ENCODE measurements at regions not wholly inside any gene's neighbourhood (a gene's known extent, or its start where the extent isn't known, plus 50 kb on each side); places are given as distances from the start of the nearest gene placed in this dataset.
"Not testable (repeated sequence)": the region's sequence is repeated elsewhere in the genome, so short reads cannot be mapped to it uniquely, and the experiment has no call there.

GRCh38 chr10:3881622-3882021 is 96.6 kb upstream of the KLF6 start:
- no peak for DNase-seq

DNA sequence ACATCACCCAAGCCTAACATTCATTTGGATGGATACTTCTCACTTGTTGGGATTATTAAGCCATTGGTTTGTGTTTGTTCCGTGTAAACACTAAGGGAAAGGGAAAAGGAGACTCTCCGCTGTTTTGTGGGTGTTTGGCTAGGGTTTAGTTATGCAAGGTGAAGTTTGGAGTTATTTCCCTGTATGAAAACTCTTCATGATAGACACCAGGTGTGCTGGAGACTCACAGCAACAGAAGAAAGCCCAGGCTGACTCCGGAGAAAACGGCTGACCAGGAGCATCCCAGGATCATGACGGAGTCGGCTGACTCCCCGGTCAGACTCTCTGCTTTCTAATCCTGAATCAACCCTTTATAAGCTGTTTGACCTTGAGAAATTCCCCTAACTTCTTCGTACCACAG is 94.1 kb upstream of the KLF6 start:
- no peak for DNase-seq

DNA sequence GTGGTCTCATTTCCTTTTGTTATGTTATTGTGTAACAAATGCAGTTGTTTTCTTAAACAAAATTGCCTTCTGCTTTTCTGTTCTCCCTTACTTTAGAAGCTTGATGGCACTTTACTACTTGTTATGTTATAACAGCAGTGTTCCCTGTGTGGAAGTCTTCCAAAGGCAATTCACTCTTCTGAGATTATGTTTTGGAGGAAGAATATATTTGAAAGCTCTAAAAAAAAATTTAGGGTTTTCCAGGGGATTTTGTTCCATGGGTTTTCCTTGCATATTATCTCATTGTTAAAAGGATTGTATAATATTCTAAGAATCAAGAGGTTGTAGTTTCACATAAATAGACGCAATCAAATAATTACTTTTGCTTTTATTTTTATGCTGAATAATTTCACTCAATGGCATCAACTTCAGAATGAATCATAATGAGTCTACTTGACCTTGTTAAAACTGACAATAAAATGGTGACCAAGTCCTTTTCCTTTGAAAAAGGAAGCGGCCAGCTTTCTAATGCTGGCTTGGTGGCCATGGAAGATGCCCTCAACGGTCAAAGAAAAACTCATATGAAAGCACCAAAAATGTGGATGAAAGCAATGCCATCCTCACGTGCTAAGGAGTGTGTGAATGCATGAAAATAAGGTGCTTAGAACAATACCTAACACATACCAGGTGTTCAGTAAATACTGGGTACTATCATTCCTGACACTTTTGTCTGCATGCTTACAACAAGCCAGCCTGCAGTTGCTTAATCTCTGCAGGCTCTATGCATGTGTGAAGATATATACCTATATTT is 92.4 kb upstream of the KLF6 start:
- DNase-seq, result no peak

DNA sequence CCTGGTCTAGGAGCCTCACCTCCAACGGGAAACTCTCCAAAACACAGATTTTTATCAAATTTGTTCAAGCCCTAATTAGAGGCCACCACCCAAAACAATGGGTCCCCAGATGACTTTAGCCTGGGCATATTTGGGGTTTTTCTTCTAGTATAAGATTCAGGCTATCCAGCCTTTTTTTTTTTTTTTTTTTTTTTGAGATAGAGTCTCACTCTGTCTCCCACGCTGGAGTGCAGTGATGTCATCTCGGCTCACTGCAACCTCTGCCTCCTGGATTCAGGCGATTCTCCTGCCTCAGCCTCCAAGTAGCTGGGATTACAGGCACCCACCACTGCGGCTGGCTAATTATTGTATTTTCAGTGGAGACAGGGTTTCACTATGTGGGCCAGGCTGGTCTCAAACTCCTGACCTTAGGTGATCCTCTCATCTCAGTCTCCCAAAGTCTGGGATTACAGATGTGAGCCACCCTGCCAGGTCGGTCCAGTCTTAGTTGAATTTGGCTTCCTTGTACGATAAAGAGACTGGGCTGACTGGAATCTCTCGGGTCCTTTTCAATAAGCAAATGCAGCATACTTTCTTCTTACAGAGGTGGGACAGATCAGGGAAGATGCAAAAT is 91.4 kb upstream of the KLF6 start:
- no peak for DNase-seq

DNA sequence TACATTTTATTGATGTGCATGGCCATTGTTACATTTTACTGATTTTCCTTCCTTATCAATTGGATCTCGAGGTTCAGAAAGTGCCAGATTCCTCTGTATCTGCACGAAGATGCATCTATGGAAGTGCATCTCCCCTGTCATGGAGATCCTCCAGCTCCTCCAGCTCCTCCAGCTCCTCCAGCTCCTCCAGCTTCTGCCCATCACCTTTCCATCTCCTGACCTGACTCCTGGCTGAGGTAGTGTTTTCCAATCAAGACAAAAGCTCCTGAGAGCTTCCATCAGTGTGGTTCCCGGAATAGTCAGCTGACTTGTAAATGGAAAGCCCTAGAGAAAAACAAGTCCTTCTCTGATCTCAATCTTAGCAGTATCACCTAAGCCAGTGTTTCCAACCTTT is 90.8 kb upstream of the KLF6 start:
- no peak for DNase-seq

- no peak for DNase-seq
These were observed 90.2 kb upstream of the KLF6 start for GRCh38 chr10:3874990-3875841.

DNA sequence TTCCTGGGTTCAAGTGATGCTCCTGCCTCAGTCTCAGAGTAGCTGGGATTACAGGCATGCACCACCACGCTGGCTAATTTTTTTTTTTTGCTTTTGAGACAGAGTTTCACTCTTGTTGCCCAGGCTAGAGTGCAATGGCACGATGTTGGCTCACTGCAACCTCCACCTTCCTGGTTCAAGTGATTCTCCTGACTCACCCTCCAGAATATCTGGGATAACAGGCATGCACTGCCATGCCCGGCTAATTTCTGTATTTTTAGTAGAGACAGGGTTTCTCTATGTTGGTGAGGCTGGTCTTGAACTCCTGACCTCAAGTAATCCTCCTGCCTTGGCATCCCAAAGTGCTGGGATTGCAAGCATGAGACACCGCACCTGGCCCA is 89.6 kb upstream of the KLF6 start:
- not testable (repeated sequence) for DNase-seq

DNA sequence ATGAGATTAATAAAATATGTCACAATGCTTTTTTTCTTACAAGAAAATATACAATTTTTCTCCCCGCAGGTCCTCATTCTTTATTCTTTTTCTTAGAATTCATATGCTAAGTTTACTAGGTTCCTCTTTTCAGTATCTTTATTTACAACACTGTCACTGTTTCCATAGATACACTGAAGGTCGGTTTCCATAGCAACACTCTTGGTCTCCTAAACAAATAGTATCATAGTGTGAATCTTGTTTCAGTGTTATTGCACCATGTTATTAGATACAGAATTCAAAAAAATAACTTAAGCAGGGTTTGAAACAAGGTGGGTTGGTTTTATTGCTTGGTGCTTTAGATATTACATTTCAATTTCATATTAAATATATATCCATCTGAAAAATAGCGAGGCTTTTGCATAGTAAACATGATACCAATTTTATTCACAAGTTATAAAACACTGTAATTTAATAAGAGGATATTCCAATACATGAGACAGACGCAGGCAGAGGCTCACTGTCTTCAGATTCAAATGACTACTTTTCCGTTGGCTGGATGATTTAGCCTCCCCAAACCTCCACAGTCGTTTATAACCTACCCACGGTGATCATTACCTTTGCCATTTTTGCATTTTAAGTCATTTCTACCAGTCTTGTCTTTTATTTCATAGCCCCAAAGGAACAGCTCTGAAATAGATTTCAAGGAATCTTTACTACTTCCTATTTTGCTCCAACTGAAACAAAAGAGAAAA is 88.9 kb upstream of the KLF6 start:
- DNase-seq, result peak; percentile 14

DNA sequence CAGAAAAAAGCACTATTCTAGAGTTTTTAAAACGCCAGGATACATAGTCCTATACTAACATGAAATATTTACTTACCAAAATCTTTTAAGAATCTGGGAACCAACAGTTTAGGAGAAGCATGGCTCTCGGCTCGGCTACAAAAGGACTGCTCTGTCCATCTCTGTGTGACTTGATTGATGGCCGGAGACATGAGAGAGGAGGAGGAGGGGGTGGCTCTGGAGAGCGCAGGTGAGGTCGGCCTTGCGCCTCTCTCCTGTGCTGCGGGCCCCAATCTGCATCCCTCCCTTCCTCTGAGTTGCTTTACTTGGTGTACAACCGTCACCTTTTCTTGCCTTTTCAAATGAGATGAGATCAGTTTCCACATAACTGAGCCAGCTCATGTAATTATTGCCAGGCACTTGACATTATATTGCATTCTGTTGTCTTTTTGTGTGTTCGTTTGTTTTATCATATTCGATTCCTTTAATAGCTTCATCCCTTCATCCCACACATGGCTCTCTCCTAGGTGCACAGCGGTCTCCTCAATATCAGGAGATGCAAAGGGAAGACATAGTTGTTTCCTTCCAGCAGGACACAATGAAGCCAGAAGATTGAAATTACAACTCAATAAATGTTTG is 87.8 kb upstream of the KLF6 start:
- DNase-seq, result no peak

DNA sequence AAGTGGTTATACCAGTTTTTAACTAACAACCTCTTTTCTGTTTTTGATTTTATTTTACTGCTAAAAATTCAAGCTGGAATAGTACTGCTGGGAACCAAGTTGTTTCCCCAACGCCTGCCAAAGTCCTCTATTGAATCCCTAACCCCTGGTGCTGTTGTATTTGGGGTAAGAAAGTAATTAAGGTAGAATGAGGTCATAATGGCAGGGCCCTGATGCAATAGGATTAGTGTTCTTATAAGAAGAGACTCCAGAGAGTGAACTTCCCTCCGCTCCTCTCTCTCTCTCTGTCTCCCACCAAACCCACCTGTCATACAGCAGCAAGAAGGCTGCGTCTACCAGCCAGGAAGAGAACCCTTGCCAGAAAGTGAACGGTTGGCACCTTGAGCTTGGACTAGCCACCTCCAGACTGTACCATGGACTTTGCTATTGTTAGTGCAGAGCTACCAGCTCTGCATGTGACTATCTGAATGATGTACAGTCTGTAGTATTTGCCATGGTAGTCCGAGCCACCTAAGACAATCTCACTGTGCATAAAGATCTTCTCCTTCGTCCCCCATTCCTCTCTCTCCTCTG is 86.5 kb upstream of the KLF6 start:
- no peak for DNase-seq

- no peak for DNase-seq
These were observed 84.0 kb upstream of the KLF6 start for GRCh38 chr10:3869036-3869435.

DNA sequence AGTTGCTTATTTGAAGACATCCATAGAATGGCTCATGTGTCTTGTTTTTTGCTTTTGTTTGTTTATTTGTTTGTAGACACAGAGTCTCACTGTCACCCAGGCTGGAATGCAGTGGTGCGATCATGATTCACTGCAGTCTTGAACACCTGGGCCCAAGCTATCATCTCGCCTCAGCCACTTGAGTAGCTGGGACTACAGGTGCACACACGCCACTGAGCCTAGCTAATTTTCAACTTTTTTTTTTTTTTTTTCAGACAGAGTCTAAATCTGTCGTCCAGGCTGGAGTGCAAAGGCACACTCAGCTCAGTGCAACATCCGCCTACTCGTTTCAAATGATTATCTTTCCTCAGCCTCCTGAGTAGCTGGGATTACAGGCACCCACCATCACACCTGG is 83.3 kb upstream of the KLF6 start:
- no peak for DNase-seq

GRCh38 chr10:3867454-3868270 is 82.7 kb upstream of the KLF6 start:
- DNase-seq, result no peak

DNA sequence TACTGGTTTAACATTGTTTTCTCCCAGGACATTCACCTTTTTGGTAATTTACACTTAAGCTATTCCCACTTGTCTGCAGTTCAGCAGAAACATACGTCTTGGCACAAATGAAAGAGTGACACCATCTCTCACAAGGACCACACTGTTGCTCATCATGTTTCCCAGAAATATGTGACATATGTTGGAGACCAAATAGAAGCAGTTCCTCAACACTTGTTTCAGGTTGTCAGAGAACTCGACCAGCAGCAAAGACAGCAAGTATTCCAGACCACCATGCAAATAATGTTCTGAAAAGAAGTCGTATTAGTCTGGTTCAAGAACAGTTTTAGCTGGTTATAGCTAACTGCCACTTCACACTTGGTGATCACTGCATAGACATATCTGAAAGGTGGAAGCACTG is 81.3 kb upstream of the KLF6 start:
- no peak for DNase-seq

DNA sequence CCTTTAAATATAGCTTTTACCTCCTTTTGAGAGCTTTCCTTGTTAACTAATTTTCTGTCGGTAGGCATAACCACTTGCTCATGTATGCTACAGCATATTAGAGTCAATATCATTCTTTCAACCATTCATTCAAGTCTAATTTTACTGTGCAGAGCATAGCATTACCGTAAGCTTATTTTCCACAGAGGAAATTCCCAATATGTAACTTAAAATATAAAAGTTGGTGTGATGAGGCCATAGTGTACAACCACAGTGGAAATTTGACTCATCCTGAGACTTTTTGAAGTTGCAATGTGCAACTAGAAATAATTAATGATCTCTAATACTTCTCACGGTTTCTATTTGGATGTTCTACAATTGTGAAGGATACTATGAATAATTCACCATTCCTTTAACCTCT is 80.6 kb upstream of the KLF6 start:
- DNase-seq, result no peak

DNA sequence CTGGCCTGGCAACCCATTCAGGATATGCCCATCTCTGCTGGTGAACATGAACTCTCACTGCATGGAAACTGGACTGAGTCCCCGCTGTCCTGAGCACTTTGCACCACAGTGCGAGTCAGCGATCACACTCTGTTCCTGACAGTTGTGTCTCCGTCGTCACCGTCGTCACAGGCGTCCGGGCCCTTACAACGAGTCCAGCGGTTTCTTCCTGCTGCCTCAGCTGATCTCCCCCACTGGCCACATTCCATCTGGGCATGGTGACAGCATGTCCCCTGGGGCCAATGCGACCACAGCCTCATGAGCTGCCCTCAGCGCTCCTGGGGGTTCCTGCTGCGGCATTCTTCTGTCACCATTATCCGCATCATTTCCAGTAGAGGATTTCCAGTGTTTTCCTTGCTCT is 76.8 kb upstream of the KLF6 start:
- DNase-seq, result no peak

GRCh38 chr10:3858051-3858845 is 73.2 kb upstream of the KLF6 start:
- no peak for DNase-seq

DNA sequence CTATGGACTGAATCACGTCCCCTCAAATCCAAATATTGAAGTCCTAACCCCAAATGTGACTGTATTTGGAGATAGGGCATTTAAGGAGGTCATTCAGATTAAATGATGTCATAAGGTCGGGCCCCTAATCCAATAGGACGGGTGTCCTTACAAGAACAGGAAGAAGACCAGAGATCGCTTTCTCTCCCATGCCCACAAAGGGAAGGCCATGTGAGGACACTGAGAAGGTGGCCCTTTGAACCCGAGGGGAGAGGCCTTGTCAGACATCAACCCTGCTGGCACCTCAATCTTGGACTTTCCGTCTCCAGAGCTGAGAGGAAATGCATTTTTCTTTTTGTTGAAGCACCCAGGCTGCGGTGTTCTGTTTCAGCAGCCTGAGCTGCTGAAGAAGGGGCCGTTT is 72.3 kb upstream of the KLF6 start:
- no peak for DNase-seq

DNA sequence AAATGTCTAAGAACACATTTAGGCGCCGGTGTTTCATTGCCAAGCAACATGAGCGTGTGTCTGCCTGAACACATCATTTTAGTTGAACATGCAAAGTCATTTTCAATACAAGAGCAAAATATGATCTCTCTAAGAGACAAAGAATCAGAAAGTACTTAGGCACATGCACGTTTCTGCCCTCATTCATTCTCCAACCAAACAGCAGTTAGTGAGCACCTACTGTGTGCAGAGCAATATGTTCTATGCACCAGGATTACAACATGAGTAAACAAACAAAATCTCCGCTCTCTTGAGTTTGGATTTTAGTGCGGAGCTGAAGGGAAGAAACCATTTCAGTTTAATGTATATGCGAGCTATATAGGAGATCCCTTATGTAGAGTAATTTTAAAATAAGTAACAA is 71.6 kb upstream of the KLF6 start:
- no peak for DNase-seq

DNA sequence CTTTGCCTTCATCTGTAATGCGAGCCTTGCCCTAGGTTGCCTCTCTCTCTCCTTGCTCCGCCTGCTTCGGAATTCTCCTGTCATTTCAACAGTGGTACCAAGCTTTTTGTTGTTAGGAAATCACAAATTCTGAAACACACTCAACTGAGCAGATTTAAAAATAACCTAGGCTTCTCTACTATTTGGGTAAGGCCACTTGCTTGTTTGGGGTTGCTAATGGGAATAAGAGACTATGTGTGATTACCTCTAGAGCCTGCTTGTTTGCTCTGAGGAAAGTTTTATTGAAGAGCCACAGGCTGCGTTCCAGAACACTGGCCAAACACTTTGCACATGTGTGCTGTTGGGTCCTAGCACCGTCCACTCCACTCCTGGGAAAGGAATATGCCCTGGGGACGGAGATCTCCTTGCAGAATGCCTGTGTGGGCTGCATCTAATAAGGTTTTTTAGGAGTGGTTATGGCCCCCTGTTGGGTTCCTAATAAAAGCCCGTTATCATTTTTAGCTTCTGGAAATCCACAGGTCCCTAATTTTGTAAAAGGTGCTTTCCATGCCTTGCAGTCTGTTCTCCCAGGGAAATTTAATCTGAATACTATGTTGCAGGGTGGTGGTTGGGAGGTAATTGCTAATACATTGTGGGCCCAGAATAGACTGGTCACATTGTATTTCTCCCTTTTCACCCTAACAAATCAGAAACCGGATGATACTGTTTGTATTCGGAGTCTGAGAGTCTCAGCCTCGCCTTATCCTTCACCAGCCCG is 68.7 kb upstream of the KLF6 start:
- DNase-seq, result no peak

Measured in NCI-H446 treated with DMSO at 0.1 percent for 48 hours (cell line).